Gastrocnemius medialis (tissue), 4 donors: ENCODE measurements at regions not wholly inside any gene's neighbourhood (a gene's known extent, or its start where the extent isn't known, plus 50 kb on each side); places are given as distances from the start of the nearest gene placed in this dataset.

Experiments
- ATAC-seq, 2 donors: fragments of 150-250 bp; one replicate each; pipeline ENCODE4 v1.9.1; 2016
- DNase-seq, 2 donors: peaks; one replicate each; pipeline ENCODE4 v3.0.0-alpha.2; 2019
- H3K27ac ChIP-seq, 4 donors: fragments of 200-600 bp; sonication (generic); 1 replicate in 1 of 4; 2 replicates in 3 of 4; pipeline ENCODE4 v1.5.1; 2016 to 2018; ENCODE audit warnings: mild to moderate bottlenecking in 2 of 4, moderate library complexity in 1 of 4
- H3K27me3 ChIP-seq, 3 donors: fragments of 200-600 bp; sonication (generic) in 2 of 3; 1 replicate in 1 of 3; 2 replicates in 2 of 3; pipeline versions ENCODE4 v1.5.1 to v1.6.0; 2016 to 2019; ENCODE audit warnings: mild to moderate bottlenecking in 1 of 3, moderate library complexity in 1 of 3
- H3K36me3 ChIP-seq, 2 donors: fragments of 200-600 bp; sonication (generic) in 1 of 2; one replicate each; pipeline ENCODE4 v1.5.1; 2017 to 2018
- H3K4me1 ChIP-seq, 2 donors: fragments of 200-600 bp; sonication (generic) in 1 of 2; one replicate each; pipeline ENCODE4 v1.5.1; 2016 to 2017; ENCODE audit warnings: mild to moderate bottlenecking in 2 of 2
- H3K4me3 ChIP-seq, 4 donors: fragments of 200-600 bp; sonication (generic) in 3 of 4; 1 replicate in 1 of 4; 2 replicates in 3 of 4; pipeline ENCODE4 v1.5.1; 2016 to 2019; ENCODE audit warnings: mild to moderate bottlenecking in 2 of 4
- H3K9me3 ChIP-seq, 3 donors: fragments of 200-600 bp; sonication (generic) in 2 of 3; 1 replicate in 1 of 3; 2 replicates in 2 of 3; pipeline ENCODE4 v1.5.1; 2016 to 2019
- POLR2A ChIP-seq, 2 donors: fragments of 450-650 bp; IDR thresholded peaks; one replicate each; pipeline ENCODE4 v1.6.1; 2017; ENCODE audit warnings: antibody characterized with exemption in 2 of 2, mild to moderate bottlenecking in 2 of 2, moderate library complexity in 2 of 2
- in situ Hi-C, 4 donors: fragments of 200-750 bp; cut with MboI; loops; one replicate each; pipeline versions ENCODE4 v1.15.0 to v1.8.0; 2017; ENCODE audit warnings: low sequenced_read_pairs in 4 of 4
- intact Hi-C: fragments of 100-400 bp; cut with DNase I; formaldehyde crosslinking; loops from one replicate; pipeline ENCODE4 v1.15.1; 2023; ENCODE audit warnings: low total_unique reads
- TF ChIP-seq, protein P1 (sequence below), 5 experiments: fragments of 450-650 bp in 3 of 5; fragments of 200-600 bp in 2 of 5; sonication (generic) in 2 of 5; IDR thresholded peaks in 4 of 5; conservative IDR thresholded peaks in 1 of 5; 1 replicate in 4 of 5; 2 replicates in 1 of 5; pipeline ENCODE4 v1.5.1; 2016 to 2019; ENCODE audit warnings: antibody characterized with exemption in 5 of 5, mild to moderate bottlenecking in 3 of 5, moderate library complexity in 3 of 5

DNA sequence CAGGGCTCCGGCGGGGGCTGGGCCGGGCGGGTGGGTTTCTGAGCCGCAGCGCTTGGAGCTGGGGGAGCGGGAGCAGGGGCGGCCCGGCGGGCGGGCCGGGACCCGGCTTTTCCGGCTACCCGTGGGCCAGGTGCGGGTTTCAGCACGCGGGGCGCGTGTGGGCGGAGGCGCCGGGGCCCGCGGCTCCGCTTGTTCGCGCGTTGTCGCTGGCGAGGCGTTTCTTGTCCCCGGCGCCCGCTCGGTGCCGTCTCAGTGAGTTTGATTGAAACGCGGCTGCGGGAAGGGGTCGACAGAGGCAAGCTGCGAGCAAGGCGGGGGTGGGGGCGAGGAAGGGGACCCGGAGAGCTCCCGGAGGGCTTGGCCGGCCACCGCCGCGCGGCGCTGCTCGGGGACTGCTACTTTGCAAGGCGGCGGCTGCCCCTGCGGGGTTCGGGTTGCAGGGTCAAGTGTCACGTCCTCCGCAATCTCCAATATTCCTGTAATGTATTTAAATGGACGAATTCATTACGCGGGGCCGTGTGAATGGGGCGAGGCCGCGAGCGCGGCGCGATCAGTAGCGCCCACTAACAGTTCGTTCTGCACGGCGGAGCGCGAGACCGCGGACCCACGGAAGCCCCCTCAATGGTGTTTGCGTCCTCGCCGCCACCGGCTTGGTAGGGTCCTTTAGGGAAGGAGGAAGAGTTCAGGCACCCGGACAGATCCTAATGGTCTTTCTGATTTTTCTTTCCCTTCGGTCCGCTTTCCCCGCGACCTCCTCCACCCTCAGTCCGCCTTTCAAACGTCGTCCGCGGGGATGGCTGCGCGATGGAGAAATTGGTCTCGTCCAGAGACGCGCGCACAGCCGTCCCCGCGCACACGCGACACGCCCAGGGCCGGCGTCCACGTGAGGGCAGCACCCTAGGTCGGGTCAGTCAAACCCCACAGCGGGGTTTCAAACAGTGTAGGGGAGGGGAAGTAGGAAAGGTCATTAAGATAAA, 76.9 kb downstream of the INSIG1 start:
- H3K27me3 ChIP-seq: peaks cover 94 to 99% (median 97%) of the 10 kb centered on the region in 3 donors
- intact Hi-C loops (no loop called here), in situ Hi-C loops (no loop called here)
- ATAC-seq (no peak), DNase-seq (no peak)
- H3K4me3 ChIP-seq: peak overlapping the region in 3 of 4 donors; percentile 38 to 52 (median 41)
- no peaks in the 10 kb centered on the region for H3K36me3 ChIP-seq
- H3K27ac ChIP-seq: no peak overlapping the region
- TF ChIP-seq, protein P1, sequence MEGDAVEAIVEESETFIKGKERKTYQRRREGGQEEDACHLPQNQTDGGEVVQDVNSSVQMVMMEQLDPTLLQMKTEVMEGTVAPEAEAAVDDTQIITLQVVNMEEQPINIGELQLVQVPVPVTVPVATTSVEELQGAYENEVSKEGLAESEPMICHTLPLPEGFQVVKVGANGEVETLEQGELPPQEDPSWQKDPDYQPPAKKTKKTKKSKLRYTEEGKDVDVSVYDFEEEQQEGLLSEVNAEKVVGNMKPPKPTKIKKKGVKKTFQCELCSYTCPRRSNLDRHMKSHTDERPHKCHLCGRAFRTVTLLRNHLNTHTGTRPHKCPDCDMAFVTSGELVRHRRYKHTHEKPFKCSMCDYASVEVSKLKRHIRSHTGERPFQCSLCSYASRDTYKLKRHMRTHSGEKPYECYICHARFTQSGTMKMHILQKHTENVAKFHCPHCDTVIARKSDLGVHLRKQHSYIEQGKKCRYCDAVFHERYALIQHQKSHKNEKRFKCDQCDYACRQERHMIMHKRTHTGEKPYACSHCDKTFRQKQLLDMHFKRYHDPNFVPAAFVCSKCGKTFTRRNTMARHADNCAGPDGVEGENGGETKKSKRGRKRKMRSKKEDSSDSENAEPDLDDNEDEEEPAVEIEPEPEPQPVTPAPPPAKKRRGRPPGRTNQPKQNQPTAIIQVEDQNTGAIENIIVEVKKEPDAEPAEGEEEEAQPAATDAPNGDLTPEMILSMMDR (IDR thresholded peaks at IDR 0.05 in 4 of 5, conservative IDR thresholded peaks at IDR 0.05 in 1 of 5): no peak
- TF ChIP-seq POLR2A (IDR thresholded peaks at IDR 0.05): no peak
- no peaks in the 10 kb centered on the region for H3K9me3 ChIP-seq
- peaks cover 20 to 32% of the 10 kb centered on the region in 2 donors for H3K4me1 ChIP-seq

DNA sequence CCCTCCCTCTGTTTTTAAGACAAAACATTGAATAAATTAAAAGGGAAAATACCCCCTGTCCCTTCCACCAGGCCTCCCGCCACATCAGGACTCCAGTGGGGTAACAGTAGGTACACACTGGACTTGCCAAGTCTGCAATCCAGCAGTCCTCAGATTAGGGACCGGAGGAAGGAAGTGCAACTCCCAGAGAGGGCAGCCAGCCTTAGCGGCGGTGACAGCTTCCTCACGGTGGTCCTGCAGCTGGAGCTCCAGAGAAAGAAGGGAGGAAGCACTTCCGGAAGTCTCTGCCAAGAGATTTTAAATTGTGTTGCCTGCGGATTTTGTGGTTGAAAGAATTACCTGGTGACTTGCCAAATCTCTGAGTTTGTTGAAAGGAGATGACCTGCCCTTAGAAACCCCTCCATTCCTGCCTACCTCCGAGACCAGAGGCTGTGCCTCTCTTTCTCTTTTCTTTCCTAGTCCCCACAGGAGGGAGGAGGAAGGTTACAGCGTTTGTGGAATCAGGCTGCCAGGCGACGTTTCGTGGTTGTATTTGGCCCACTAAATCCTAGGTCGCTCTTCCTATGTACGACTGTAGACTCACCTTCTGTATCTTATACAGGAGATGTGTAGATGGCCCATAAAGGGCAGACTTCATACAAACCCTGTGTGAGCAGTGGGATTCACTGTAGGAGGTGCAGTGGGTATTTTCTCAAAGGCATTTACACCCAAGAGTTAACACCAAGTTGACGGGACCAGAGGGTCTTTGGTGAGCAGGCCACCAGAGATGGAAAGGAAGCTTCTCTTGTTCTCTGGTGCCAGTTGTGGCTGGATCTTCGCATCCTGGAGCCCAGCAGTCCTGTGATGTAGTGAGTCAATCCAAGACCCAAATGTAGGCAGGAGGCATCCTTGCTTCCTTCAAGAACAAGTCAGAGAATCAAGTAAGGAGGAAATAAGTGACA, 77.9 kb downstream of the INSIG1 start:
- Histone ChIP-seq H3K9me3 (no peaks in the 10 kb centered on the region), H3K27me3 (peaks cover 96 to 100% (median 100%) of the 10 kb centered on the region in 3 donors), H3K4me1 (peaks cover 20 to 32% of the 10 kb centered on the region in 2 donors), H3K36me3 (no peaks in the 10 kb centered on the region), H3K27ac (no peak overlapping the region), H3K4me3 (no peak overlapping the region)
- DNase-seq: no peak
- in situ Hi-C loops: no loop called here
- no peak for ATAC-seq
- intact Hi-C loops: no loop called here
- no peak for TF ChIP-seq POLR2A (IDR thresholded peaks at IDR 0.05)
- TF ChIP-seq, protein P1 (IDR thresholded peaks at IDR 0.05 in 4 of 5, conservative IDR thresholded peaks at IDR 0.05 in 1 of 5): no peak

DNA sequence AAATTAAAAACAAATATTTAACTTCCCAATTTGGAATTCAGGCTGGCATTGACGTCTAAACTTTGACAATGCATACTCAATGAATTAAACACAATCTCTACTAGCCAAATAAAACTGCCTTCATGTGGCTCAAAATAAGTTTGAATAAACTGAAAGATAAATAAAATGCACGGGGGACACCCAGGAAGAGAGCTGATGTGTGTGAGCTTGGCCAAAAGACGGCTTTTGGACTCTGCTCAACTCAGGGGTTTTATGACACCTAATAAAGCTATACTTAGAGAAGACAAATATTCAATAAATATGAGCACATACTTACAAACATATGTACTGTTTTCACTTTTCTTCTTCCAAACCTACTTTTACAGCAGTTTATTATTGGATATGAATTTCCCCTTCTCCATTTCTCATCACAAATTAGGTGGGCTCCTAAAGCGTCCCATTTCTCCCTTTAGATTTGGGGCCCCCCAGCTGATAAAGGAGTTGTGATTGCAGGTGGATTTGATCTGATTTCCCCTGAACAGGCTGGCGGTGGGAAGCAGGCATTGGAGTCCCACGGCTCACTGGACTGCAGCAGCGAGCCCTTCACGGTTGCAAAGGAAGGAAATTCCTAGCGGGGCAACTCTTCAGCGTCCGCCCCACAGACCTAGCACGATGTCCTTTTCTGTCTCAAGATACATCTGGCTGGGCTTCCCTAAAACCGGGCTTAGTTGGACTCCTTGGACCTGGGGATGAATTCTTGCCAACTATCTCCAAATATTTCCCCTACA, 79.6 kb downstream of the INSIG1 start:
- Histone ChIP-seq H3K4me1 (peaks cover 25 to 41% of the 10 kb centered on the region in 2 donors), H3K4me3 (peak overlapping the region in 3 of 4 donors; percentile 3 to 31 (median 13)), H3K9me3 (no peaks in the 10 kb centered on the region), H3K27me3 (peaks cover 99 to 100% (median 100%) of the 10 kb centered on the region in 3 donors), H3K36me3 (no peaks in the 10 kb centered on the region), H3K27ac (no peak overlapping the region)
- no peak for TF ChIP-seq POLR2A (IDR thresholded peaks at IDR 0.05)
- TF ChIP-seq, protein P1 (IDR thresholded peaks at IDR 0.05 in 4 of 5, conservative IDR thresholded peaks at IDR 0.05 in 1 of 5): no peak
- intact Hi-C loops: no loop called here
- in situ Hi-C loops: no loop called here
- DNase-seq (no peak), ATAC-seq (no peak)
